Fibroblast of lung (primary cell): ENCODE measurements at regions not wholly inside any gene's neighbourhood (a gene's known extent, or its start where the extent isn't known, plus 50 kb on each side); places are given as distances from the start of the nearest gene placed in this dataset.

Experiments
- DNase-seq, 2 donors: peaks; one replicate each; pipeline versions ENCODE4 v3.0.0 to v3.0.0-alpha.2; 2010; ENCODE audit warnings: low read depth in 2 of 2
- H2AFZ ChIP-seq: 2 replicates; pipeline ENCODE4 v1.5.1; 2012; ENCODE audit warnings: low read length, control low read depth, inconsistent platforms
- H3K27ac ChIP-seq: 2 replicates; pipeline ENCODE4 v1.5.1; 2011; ENCODE audit warnings: low read length, control low read depth; ENCODE audit not compliant: insufficient read depth
- H3K27me3 ChIP-seq: 2 replicates; pipeline ENCODE4 v1.5.1; 2011; ENCODE audit warnings: mild to moderate bottlenecking, low read length; ENCODE audit not compliant: control insufficient read depth, insufficient read depth
- H3K36me3 ChIP-seq: 2 replicates; pipeline ENCODE4 v1.5.1; 2011; ENCODE audit warnings: low read length; ENCODE audit not compliant: control insufficient read depth, insufficient read depth
- H3K4me1 ChIP-seq: 2 replicates; pipeline ENCODE4 v1.5.1; 2011; ENCODE audit warnings: low read length; ENCODE audit not compliant: control insufficient read depth, insufficient read depth; ENCODE audit errors: extremely low read depth
- H3K4me2 ChIP-seq: 2 replicates; pipeline ENCODE4 v1.5.1; 2011; ENCODE audit warnings: low read length, control low read depth; ENCODE audit not compliant: insufficient read depth; ENCODE audit errors: extremely low read depth
- H3K4me3 ChIP-seq, 4 experiments: fragments of 200-600 bp in 1 of 4; sonication (generic) in 1 of 4; replicated peaks in 1 of 4; 2 replicates each; pipeline ENCODE4 v1.5.1; 2011 to 2016; ENCODE audit warnings: low read length in 4 of 4, low read depth in 3 of 4, mild to moderate bottlenecking in 3 of 4, control low read depth in 2 of 4, inconsistent platforms in 1 of 4, mixed read lengths in 1 of 4; ENCODE audit not compliant: insufficient read depth in 1 of 4; ENCODE audit errors: control extremely low read depth in 1 of 4
- H3K79me2 ChIP-seq: 2 replicates; pipeline ENCODE4 v1.5.1; 2012; ENCODE audit warnings: mild to moderate bottlenecking, low read length, inconsistent platforms; ENCODE audit not compliant: control insufficient read depth, insufficient read depth
- H3K9ac ChIP-seq: 2 replicates; pipeline ENCODE4 v1.5.1; 2011; ENCODE audit warnings: mild to moderate bottlenecking, low read length, control low read depth; ENCODE audit not compliant: insufficient read depth
- H3K9me3 ChIP-seq: 2 replicates; pipeline ENCODE4 v1.5.1; 2012; ENCODE audit warnings: low read depth, low read length; ENCODE audit not compliant: control insufficient read depth, insufficient read depth
- H4K20me1 ChIP-seq: 2 replicates; pipeline ENCODE4 v1.5.1; 2011; ENCODE audit warnings: low read length; ENCODE audit not compliant: control insufficient read depth, insufficient read depth; ENCODE audit errors: extremely low read depth
- EZH2 ChIP-seq: IDR thresholded peaks from 2 replicates; pipeline ENCODE4 v1.5.1; 2012; ENCODE audit warnings: low read length, control low read depth, mild to moderate bottlenecking; ENCODE audit errors: missing control alignments
- TF ChIP-seq, protein P1 (sequence below), 2 donors: IDR thresholded peaks in 1 of 2; conservative IDR thresholded peaks in 1 of 2; 1 replicate in 1 of 2; 2 replicates in 1 of 2; pipeline ENCODE4 v1.5.1; 2011 to 2012; ENCODE audit warnings: low read length in 2 of 2, control low read depth in 1 of 2, inconsistent platforms in 1 of 2, low read depth in 1 of 2, mild to moderate bottlenecking in 1 of 2

DNA sequence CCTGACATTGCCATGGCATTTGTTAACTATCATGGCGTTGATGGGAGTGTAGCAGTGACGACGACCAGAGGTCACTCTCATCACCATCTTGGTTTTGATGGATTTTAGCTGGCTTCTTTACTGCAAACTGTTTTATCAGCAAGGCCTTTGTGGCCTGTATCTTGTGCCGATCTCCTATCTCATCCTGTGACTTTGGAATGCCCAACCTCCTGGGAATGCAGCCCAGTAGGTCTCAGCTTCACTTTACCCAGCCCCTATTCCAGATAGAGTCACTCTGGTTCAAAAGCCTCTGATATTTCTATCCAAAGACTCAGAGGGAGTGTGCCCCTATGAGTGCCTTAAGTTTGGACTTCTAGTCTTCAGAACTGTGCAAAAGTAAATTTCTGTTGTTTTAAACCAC lies 130.1 kb downstream of the ADAMTS1 start:
- Histone ChIP-seq H4K20me1 (no peaks in the 10 kb centered on the region), H3K27me3 (no peaks in the 10 kb centered on the region), H3K36me3 (no peaks in the 10 kb centered on the region), H2AFZ (no peak overlapping the region), H3K4me3 (no peak overlapping the region), H3K4me1 (no peaks in the 10 kb centered on the region), H3K79me2 (no peaks in the 10 kb centered on the region), H3K9ac (no peak overlapping the region), H3K4me2 (no peak overlapping the region), H3K27ac (no peak overlapping the region), H3K9me3 (no peaks in the 10 kb centered on the region)
- DNase-seq = no peak
- TF ChIP-seq, protein P1, sequence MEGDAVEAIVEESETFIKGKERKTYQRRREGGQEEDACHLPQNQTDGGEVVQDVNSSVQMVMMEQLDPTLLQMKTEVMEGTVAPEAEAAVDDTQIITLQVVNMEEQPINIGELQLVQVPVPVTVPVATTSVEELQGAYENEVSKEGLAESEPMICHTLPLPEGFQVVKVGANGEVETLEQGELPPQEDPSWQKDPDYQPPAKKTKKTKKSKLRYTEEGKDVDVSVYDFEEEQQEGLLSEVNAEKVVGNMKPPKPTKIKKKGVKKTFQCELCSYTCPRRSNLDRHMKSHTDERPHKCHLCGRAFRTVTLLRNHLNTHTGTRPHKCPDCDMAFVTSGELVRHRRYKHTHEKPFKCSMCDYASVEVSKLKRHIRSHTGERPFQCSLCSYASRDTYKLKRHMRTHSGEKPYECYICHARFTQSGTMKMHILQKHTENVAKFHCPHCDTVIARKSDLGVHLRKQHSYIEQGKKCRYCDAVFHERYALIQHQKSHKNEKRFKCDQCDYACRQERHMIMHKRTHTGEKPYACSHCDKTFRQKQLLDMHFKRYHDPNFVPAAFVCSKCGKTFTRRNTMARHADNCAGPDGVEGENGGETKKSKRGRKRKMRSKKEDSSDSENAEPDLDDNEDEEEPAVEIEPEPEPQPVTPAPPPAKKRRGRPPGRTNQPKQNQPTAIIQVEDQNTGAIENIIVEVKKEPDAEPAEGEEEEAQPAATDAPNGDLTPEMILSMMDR (conservative IDR thresholded peaks at IDR 0.05 in 1 of 2, IDR thresholded peaks at IDR 0.05 in 1 of 2; ENCODE audit: low read depth in 1 of 2, low read length in 2 of 2) = no peak
- TF ChIP-seq EZH2 = no peak

DNA sequence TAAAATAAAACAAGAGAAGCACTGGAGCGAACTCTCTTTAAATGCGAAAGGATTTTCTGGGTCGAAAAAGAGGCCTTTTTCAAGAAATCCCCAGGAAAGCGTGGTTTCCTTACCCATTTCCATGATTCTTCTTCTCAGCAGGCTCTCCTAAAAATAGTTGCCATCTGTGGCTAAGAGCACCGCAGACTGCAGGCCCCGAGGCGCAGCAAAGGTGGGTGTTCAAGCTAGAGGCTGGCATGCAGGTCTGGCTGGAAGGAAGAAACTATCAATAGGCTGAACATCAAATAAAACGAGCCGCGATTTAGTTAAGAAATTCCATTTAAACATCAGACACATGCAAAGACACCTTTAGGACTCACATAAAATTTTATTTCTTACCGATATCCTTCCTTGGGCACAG lies 135.1 kb downstream of the ADAMTS1 start:
- Histone ChIP-seq H3K79me2 (no peaks in the 10 kb centered on the region), H3K36me3 (no peaks in the 10 kb centered on the region), H4K20me1 (no peaks in the 10 kb centered on the region), H3K9me3 (no peaks in the 10 kb centered on the region), H3K27me3 (no peaks in the 10 kb centered on the region), H3K27ac (no peak overlapping the region), H3K4me1 (no peaks in the 10 kb centered on the region), H2AFZ (no peak overlapping the region), H3K9ac (no peak overlapping the region), H3K4me3 (no peak overlapping the region), H3K4me2 (no peak overlapping the region)
- TF ChIP-seq, protein P1 (conservative IDR thresholded peaks at IDR 0.05 in 1 of 2, IDR thresholded peaks at IDR 0.05 in 1 of 2; ENCODE audit: low read depth in 1 of 2, low read length in 2 of 2) = no peak
- TF ChIP-seq EZH2 = no peak
- no peak for DNase-seq

DNA sequence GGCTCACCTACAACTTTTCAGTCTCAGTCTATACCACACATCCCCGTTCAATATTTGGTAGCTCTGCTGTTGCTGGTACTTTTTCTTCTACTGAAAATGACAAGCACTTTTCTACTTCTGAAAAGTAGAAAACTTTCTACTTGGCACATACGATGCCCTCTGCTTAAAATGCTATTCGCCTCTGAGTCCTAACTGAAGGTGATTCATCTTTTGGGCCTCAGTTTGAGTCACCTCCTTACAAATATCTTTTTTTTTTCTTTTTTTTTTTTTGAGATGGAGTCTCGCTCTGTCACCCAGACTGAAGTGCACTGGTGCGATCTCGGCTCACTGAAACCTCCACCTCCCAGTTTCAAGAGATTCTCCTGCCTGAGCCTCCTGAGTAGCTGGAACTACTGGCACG lies 136.0 kb upstream of the CYYR1 start:
- no peaks in the 10 kb centered on the region for H3K27me3 ChIP-seq
- H2AFZ ChIP-seq = no peak overlapping the region
- no peaks in the 10 kb centered on the region for H3K4me1 ChIP-seq
- no peak overlapping the region for H3K4me2 ChIP-seq
- no peak overlapping the region for H3K27ac ChIP-seq
- no peak for TF ChIP-seq EZH2
- TF ChIP-seq, protein P1 (conservative IDR thresholded peaks at IDR 0.05 in 1 of 2, IDR thresholded peaks at IDR 0.05 in 1 of 2; ENCODE audit: low read depth in 1 of 2, low read length in 2 of 2) = no peak
- DNase-seq = peak in 1 of 2 donors; percentile 29
- no peaks in the 10 kb centered on the region for H4K20me1 ChIP-seq
- no peaks in the 10 kb centered on the region for H3K79me2 ChIP-seq
- H3K9me3 ChIP-seq = no peaks in the 10 kb centered on the region
- no peaks in the 10 kb centered on the region for H3K36me3 ChIP-seq
- H3K9ac ChIP-seq = no peak overlapping the region
- H3K4me3 ChIP-seq = no peak overlapping the region
